Activated CD8-positive, alpha-beta memory T cell treated with anti-CD3 and anti-CD28 coated beads for 36 hours (primary cell): ENCODE measurements at regions not wholly inside any gene's neighbourhood (a gene's known extent, or its start where the extent isn't known, plus 50 kb on each side); places are given as distances from the start of the nearest gene placed in this dataset.

ENCODE experiments used
- CTCF ChIA-PET: fragments of 350-600 bp; sonication (Branson Sonifier 250); formaldehyde crosslinking; loops from one replicate; lab custom pipeline; 2021; ENCODE audit warnings: antibody characterized with exemption; lab: Charles Lee
- POLR2A ChIA-PET: fragments of 350-600 bp; sonication (Branson Sonifier 250); formaldehyde crosslinking; loops from one replicate; lab custom pipeline; 2021; ENCODE audit warnings: antibody characterized with exemption; lab: Charles Lee

- POLR2A ChIA-PET = no interaction called here
- CTCF ChIA-PET = no interaction called here
Observed at GRCh38 chr21:43349644-43350043, 77.3 kb downstream of the SIK1 start.

- ChIA-PET CTCF (no interaction called here), POLR2A (no interaction called here)
Observed at GRCh38 chr21:43348801-43349261, 78.1 kb downstream of the SIK1 start.

- ChIA-PET CTCF (no interaction called here), POLR2A (no interaction called here)
Observed at GRCh38 chr21:43348170-43348766, 78.7 kb downstream of the SIK1 start.

DNA sequence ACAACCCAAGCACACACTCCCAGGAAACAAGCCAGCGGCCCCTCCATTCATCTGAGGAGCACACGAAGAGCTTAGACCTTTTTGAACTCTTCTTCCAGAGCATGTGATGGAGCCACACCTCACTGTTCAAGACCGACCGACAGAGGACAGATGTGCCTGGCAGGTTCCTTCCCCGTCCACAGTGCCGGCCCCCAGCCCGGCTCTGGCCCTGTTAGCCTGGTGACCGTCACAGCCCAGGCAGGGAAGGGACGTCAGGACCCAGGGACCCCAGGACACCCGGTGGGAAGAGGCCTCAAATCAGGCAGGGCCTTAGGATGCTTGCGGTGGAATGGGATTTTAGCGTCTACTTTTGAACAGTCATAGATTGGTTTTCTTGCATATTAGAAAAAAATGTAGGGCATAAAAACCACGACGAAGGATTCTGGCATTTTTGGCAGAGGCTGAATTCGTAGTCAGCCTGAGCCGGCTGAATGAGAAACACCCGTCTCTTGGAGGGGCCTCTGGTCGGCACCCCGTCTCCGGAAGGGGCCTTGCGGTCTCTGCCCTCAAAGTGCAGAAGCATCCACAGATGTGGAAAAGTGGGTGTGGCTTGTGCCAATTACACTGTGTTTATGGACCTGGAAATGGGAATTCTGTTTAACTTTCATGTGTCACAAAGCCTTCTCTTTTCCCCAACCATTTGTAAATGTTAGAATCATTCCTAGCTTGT is 79.3 kb downstream of the SIK1 start:
- ChIA-PET CTCF (no interaction called here), POLR2A (no interaction called here)

DNA sequence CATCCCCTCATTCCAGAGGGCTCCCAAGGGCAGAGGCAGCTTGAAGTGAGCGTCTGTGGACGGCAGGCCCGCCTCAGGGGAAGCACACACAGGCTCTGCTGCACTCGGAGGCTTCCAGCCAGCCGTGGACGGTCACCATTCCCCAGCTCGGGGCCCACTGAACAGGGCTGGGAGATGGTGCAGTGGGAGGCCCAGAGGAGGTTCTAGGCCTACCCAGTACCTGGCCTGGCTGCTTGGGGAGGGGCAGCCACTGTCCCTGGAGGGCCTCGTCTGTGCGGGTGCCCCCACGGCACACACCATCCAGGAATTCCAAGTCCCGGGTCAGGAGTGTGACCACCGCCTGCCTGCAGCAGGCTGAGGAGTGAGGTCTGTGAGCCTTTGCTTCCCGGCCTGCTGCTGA is 80.4 kb downstream of the SIK1 start:
- ChIA-PET CTCF (no interaction called here), POLR2A (no interaction called here)

DNA sequence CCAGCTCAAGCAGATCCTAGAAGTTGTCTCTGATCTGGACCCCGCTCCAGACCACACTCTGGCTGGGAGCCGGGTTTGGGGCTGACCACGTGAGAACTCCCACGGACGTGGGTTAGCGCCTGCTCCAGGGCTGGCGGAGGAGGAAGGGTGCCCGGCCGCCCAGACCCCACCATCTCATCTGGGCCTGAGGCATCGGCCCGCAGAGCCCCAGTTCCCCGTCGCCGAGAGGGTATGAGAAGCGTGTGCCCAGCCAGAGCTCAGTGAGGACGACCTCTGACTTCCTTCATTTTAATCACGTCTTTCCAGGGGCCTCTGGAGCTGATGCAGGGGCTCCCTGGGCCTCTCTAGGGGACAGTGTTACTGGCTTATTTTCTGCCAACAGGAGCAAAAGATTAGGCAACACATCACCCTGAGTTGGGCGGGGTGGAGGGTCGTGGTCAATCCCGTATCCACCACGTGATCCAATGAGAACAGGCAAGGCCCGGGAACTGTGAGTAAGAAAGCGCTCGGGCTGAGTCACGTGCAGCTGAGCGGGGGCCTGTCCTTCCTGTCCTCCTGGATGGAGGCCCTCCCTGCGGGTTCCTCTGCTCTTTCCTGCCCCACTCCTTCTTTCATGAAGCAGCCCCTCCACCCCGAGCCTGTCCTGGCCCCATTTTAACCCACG is 81.1 kb downstream of the SIK1 start:
- ChIA-PET CTCF (no interaction called here), POLR2A (no interaction called here)

DNA sequence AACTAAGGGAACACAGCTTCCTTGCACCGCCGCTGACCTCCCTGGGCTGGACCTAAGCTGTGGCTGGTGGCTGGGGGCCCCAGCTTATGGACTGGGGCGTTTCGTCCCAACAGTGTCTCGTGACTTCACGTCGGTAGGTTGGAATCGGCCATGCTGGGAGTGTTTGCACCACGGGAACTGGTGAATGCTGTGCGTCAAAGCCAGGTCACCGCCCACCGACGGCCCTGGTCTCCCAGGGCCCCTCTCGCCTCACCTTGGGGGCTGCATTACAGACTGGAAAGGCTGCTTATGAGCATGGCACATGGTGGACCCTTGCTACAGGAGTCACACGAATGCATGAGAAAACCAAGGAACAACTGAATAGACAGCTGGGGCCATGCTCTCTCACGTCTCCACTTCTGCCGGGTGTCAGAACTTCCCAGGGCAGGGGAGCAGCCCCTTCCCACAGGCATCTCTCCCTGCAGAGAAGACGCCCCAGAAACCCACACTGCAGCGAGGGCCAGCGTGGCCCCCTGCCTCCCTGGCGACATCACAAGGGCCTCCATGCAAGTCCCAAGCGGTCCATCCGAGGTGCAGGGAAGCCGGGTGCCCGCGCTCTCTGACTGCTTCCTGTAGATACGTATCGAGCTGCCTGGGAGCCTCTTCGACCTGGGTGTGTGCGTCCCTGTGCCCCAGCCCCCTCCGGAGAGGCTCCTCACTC is 81.7 kb downstream of the SIK1 start:
- CTCF ChIA-PET = no interaction called here
- POLR2A ChIA-PET = no interaction called here

- POLR2A ChIA-PET = no interaction called here
- CTCF ChIA-PET = no interaction called here
Observed at GRCh38 chr21:43343992-43344886, 82.7 kb downstream of the SIK1 start.

DNA sequence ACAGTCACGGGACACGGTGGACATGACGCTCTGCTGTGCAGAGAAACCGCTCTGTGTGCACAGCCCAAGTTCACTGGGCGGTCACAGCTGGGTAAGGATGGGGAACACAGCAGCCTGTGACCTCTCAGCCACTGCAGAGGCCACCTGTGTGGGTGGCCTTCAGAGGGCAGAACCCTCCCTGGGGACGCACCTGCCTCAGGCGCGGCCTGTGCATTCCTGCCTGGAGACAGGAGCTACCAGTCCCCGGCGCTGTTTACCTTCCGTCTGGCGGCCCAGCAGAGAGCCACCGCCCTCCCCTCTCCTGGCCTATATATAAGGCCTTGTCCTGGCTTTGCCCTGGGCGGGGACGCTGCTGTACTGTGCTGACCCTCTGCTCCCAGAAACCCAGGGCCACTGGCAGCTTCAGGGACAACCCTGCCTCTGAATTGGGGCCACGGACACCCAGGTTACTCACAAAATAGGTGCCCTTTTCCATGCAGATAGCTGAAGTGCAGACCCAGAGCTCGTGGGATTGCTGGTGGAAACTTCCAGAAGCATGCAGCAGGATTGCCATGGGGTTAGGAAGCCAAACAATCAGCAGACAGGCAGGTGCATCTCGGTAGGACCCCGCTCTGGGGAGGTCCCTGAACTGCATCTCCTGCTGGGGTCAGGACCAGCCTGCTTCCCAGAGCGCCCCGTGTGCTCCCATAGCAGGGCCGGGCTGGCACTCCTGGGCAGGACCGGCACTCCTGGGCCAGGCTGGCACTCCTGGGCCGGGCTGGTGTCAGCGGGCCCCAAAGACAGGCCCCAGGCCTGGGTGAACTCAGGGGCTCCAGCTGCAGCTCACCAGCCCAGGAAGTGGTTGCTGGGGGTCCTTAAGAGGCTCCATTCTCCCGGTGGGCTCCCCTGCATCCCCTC is 83.6 kb downstream of the SIK1 start:
- CTCF ChIA-PET = no interaction called here
- POLR2A ChIA-PET = no interaction called here

- CTCF ChIA-PET = no interaction called here
Observed at GRCh38 chr21:43342301-43342881, 84.5 kb downstream of the SIK1 start.

DNA sequence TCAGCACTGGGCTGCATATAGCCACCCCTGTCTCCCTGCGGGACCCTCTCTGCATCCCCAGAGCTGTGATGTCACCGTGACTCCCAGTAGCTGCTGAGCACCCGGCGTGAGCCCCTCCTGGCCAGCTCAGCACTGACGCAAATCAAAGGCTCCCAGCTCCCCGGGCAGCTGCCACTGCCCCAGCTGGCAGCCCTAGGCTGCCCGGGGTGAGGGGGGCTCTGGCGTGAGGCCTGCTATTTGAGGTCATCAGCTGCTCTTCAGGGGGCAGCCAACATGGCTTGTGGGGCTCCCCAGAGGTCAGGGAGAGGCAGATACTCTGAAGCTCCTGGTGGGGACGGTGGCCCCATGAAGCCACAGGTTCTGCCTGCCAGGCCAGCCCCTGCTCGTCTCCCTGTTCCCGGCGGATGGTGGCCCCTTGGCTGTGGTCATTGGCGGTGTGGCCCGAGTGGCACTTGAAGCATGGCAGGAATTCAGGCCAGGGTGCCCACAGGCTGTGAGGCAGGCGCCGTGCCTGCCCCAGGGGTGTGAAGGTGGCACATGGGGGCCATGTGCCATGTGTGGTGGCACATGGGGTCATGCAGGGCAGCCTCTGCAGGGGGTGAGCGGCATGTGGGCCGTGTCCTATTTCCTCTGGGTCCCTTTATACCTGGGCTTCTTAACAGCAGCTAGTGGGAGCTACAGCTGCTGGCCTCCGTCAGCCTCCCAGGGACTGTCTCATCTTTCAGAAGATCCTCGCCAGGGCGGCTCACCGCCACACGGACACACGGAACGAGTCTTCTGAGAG is 85.4 kb downstream of the SIK1 start:
- ChIA-PET CTCF (no interaction called here), POLR2A (no interaction called here)

More at GRCh38 chr21:43342301-43342881, 84.5 kb downstream of the SIK1 start:
- POLR2A ChIA-PET = no interaction called here

- ChIA-PET CTCF (no interaction called here), POLR2A (no interaction called here)
Observed at GRCh38 chr21:43340491-43341377, 86.2 kb downstream of the SIK1 start.

- POLR2A ChIA-PET = no interaction called here
- CTCF ChIA-PET = no interaction called here
Observed at GRCh38 chr21:43339668-43340067, 87.3 kb downstream of the SIK1 start.

GRCh38 chr21:43338951-43339350 is 88.0 kb downstream of the SIK1 start:
- ChIA-PET CTCF (no interaction called here), POLR2A (no interaction called here)

GRCh38 chr21:43337901-43338655 is 88.9 kb downstream of the SIK1 start:
- POLR2A ChIA-PET = no interaction called here
- CTCF ChIA-PET = no interaction called here

DNA sequence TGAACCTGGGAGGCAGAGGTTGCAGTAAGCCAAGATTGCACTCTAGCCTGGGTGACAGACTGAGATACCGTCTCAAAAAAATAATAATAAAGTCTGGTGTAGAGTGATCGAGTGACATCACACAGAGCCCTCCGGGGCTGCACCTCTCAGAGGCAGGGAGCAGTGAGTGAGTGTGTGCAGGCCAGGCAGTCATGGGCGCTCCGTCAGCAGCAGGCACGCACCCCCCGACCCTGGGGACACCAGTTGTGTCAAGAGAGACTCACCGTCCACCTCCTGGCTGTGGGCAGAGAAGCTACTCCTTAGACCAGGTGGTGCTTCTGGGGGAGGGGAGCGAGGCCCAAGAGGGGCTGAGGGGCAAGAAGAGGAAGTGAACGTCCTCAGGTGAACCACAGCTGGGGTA is 91.8 kb downstream of the SIK1 start:
- POLR2A ChIA-PET = no interaction called here
- CTCF ChIA-PET = no interaction called here
